Activated CD4-positive, alpha-beta T cell treated with anti-CD3 and anti-CD28 coated beads, Interleukin-2, Interleukin-6, amounts not matched to agents 100 ng/mL and 50 ng/mL, durations not matched to agents 16 hours and 8 hours (primary cell): ENCODE measurements at regions not wholly inside any gene's neighbourhood (a gene's known extent, or its start where the extent isn't known, plus 50 kb on each side); places are given as distances from the start of the nearest gene placed in this dataset.

Experiments used
- DNase-seq: peaks from one replicate; pipeline ENCODE4 v3.0.0-alpha.2; 2020

- DNase-seq = no peak
Measured at GRCh38 chr16:86286991-86287663, 223.2 kb upstream of the FOXF1 start.

GRCh38 chr16:86287664-86288201 lies 222.6 kb upstream of the FOXF1 start:
- DNase-seq = no peak

DNA sequence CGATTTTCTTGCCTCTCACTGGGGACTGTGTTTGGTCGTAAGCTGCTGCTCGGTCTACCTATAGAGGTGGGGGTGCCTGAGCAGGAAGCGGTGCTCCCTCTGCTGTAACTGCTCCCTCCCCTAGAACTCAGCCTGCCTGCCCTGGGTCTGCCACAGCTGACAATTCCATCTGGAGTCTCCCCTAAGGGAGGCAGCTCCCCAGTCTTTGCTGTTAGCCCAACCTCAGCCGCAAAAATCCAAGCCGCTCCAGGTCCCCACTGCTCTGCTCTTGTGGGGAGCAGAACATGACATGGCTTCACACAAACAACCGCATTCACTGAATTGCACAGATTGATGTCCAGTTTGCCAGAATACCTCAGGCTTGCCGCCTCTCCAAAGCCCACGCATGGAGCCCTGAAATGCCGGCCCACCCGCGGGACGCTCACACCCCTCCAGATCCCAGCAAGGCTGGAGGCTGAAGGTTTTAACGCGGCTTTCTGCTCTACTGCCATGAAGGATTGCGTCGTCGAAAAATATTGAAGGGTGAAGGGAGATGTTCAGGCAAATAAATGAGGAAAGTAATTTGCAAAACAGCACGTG lies 221.5 kb upstream of the FOXF1 start:
- no peak for DNase-seq

DNA sequence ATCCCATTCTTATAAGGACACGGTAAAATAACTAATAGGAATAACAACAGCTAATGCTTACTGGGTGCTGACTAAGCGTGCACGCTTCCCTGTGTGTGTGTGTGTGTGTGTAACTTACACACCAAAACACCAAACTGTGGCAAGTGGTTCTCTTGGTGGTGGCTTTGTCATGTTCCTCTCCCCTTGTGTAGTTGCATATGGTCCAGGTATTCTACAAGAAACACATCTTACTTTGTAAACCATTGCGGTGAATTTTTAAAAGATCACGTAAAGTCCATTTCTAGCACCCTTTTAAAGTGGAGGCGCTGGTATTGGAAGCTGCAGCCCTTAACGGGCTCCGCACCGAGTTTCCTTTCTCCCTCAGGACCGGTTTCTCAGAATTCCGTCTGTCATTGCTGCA lies 221.0 kb upstream of the FOXF1 start:
- no peak for DNase-seq

- no peak for DNase-seq
Measured at GRCh38 chr16:86289907-86290306, 220.4 kb upstream of the FOXF1 start.

GRCh38 chr16:86291491-86291890 lies 218.8 kb upstream of the FOXF1 start:
- no peak for DNase-seq

DNA sequence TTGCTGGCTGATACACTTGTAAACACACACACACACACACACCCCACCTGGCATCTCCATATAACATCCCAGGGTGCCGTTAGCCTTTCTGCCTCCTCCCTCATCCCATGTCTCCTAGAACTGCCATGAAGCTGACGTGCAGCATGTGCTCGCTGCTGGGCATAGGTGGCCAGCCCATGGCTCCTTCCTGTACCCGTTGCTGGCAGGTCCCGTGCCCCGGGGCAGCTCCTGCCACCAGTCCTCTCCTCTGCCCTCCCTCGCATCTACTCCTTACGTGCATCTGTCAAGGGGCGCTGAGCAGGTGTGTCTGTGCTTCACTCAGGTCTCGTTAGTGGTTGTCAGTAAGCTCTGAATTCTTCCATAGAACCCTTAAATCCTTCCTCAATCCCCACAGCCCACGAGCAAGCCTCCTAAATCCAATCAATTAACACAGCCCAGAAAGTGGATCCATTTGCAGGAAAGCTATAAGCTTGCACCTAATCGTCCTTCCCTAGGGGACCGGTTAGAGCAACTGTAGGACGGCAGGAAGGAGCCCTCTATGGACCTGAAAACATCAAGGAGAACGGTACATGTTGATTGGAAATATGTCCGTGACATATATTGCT lies 218.1 kb upstream of the FOXF1 start:
- DNase-seq = no peak

DNA sequence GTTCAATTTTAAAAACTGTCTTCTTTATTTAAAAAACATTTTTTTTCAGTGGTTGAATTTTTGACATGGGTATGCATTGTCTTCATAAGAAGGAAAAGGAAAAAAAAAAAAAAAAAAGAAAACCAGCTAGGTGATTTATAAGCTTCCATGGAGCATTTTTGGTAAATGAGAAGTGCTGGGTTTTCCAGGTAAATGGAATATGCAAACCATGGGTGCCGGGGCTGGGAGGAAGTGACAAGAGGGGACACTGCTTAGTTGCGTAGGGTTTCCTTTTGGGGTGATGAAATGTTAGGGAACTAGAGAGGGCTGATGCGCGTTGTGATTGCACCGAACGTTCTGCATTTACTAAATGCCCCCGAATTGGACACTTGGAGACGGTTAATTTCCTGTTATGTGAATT lies 217.4 kb upstream of the FOXF1 start:
- no peak for DNase-seq

GRCh38 chr16:86293906-86294305 lies 216.4 kb upstream of the FOXF1 start:
- no peak for DNase-seq

DNA sequence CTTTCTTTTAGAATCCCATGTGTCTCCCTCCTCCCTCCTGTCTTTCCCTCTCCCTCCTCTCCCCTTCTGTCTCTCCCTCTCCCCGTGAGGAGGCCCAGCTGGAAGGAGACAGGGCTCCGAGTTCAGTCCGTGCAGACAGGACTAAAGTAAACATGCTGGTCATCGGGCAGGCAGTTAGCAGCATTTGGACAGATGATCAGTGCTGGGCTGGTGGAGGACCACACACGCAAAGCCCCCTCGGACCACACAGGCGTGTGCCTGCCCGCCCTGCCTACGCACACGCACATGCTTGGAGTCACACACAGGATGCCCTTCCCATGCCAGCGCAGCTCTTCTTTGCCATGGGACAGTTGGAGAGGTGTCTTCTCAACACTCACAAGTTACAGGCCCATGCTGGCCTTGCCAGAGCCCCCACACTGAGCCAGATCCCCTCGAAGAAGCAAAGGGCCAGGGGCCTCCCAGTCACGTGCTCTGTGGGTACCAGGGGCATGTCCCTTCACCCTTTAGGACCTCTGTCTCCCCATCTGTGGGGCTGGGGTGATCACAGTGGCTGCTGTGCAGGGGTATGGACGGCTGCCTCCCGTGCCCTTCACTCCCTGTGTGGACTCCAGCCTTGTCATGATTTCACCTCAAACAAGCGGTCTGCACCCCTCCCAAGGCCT lies 215.7 kb upstream of the FOXF1 start:
- DNase-seq = no peak

GRCh38 chr16:86296256-86296655 lies 214.1 kb upstream of the FOXF1 start:
- no peak for DNase-seq

DNA sequence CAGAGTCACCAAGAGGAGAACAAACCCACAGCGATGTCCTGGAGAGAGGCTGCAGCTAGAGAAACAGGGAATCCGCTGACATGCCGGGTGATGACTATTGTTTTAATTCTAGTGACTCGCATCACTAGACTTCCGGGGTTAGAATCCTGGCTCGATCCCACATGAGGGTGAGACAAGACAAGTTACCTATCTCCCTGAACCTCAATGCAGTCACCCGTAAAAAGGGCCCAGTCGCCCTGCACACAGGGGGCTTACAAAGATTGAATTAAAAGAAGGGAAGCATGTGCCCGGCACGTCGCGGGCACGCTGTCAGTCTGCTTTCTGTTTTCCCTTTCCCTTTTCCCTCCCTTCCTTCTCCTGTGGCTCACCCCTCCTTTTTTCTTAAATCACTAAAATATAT lies 212.9 kb upstream of the FOXF1 start:
- no peak for DNase-seq

DNA sequence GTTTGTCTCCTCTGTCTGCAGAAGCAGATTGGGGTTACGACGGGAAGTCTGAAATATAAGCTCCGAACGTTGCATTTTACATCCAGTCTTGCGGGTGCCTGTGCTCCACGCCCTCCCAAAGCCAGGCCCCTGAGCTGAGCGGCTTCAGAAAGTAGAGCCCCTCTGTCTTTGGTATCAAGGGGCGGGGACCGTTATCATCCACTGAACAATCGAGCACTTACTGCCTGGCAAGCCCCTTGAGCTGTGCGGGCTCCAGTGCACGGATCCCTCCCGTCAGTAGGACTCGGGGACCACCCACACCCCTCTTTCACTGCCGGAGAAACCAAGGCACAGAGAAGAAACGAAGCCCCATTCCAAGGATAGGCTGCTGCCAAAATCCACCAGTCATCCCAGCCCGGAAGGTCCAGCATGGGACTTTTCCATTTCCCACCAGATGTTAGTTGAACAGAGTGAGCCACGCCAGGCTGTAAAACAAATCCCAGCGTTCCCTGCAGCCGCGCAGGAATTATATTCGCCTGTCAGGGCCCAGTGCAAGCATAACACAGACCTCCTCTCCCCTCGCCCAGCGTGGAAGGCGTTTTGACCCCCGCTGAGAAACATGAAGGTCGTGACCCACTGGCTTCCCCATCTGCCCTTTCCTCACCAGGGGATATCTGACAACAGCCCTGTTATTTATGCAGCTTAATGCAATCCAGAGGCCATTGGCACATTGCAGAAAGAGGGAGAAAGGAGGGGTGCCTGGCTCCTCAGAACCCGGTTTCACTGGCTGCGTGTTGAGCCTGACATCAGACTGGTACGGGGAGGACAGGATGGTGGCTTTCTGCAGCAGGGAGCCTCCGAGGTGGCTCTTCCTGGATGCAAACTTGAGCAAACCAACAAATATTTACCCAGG lies 212.2 kb upstream of the FOXF1 start:
- no peak for DNase-seq

DNA sequence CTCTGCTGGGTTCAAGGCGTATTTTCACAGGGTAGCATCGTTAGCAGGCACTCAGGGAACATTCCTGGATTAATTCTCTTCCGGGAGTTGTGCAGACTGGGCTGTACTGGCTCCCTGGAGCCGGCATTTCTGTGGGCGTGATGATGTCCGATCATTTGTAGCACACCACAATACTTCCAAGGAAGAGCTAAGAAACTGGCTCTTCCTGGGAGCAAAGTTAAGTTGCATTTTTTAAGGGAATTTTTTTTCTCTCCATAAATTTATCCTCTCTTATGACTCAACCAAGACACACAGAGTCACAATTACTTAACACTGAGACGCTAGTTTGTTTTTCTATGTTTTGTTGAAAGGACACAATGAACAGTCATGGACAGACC lies 211.6 kb upstream of the FOXF1 start:
- DNase-seq = no peak

GRCh38 chr16:86299882-86300610 lies 210.3 kb upstream of the FOXF1 start:
- DNase-seq = no peak

- DNase-seq = no peak
Measured at GRCh38 chr16:86300746-86301481, 209.4 kb upstream of the FOXF1 start.

DNA sequence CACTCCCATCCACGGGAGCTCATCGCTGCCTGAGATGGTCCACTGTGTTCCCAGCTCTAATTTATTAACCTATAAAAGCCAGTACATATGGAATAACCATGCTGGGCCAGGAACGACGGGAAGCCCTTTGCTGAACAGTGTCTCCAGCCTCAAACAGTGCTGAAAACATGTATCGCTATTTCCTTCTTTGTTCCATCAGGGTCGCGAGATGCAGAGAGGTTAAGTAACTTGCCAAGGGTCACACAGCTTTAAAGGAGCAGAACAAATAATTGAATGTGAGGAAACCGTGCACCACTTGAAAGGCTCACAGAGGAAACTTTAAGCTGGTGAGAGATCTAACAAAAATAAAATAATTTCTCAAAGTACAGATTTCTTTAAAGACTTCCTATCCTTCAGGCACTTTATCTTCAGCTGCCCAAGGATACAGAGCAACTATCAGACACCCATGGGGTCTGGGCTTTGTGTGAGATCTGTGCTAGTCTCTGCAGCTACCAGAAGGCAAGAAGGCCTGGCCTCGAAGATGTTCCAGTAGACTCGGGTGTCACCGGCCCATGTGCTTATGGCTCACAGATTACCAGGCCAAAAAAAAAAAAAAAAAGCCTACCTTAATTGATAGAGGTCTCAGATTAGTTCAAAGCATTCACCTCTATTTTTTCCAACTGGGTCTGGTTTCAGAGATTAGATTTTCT lies 207.8 kb upstream of the FOXF1 start:
- no peak for DNase-seq

DNA sequence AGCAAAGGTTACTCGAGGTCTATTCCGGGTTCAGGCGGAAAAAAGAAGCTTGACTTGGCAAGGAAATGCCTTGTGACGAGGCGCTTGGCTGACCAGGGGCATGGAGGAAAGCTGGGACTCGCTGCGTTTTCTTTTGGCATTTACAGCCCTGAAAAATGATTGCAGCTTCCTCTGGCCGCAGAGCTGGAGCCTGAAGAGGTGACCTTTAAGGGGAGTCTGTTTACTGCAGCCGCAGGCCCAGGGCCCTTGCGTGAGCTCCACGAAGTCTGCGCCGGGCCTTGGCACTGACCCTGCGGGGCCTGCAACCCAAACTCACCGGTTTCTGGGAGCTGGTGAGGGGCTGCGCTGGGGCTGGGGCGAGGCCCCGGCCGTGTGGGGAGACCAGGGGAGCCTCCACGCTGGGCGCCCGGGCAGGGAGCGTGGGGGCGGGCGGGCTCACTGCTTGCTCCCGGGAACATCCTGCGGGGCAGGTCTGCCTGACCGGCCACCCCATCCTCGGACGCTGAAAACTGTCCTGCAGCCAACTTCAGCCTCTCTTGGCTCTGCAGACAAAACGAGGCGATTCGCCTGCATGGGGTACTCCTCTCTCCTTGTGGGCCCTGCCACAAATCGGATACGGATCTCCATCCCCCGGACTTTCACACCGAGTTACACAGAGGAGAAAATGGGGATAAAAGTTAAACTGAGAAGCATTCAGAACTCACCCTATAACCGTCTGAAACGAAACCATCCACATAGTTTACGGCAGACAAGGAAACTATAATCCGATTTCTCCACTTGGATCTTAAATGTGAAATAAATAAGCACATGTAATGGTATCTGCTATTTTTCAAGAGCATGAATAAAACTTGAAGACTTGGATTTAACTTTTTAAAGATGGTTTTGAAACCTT lies 206.3 kb upstream of the FOXF1 start:
- no peak for DNase-seq

DNA sequence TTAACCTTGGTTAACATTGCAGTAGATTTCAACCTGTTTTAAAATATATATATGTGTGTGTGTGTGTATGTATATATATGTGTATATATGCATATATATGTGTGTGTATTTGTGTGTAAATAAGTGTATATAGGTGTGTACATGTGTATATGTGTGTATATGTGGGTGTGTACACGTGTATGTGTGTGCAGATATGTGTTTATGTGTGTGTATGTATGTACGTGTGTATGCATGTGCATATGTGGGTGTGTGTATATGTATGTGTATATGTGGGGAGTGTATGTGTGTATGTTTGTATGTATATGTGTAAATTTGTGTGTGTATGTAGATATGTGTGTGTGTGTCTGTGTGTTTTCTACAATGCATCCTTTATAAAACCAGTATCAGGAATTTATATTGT lies 205.5 kb upstream of the FOXF1 start:
- no peak for DNase-seq

DNA sequence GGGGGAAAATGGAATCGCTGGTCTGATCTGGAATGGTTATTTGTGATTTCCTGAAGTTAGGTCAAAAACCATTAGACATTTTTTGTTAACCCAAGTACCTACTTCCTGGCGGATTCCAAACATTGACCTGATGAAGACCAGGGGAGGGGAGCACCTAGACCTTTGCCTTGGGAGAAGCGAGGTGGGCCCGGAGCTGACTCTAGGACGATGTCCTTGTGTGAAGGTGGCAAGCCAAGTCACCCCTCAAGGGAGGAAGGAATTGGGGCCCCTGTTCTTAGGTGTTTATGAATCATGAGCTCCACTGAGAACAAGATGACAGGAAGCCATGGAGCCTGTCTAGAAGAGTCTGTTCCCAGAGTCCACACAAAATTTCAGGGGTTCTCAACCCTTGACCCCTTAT lies 204.9 kb upstream of the FOXF1 start:
- DNase-seq = no peak
